ENCODE measurements at regions not wholly inside any gene's neighbourhood (a gene's known extent, or its start where the extent isn't known, plus 50 kb on each side); places are given as distances from the start of the nearest gene placed in this dataset.

DNA sequence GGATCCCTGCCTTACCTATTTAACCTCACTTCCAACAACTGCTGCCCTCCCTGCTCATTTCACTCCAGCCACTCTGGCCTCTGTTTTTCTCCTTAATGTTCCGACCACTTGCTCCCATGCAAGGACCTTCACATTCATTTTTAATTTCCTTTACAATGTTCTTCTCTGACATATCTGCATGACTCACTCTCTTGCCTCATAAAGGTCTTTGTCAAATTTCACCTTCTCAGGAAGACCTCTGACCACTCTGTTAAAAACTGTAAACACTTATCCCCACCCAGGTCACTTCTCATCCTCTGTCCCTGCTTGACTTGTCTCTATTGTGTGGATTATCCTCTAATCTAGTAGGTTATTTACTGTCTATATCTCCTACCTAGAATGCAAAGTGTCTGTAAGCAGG, 751.2 kb downstream of the BRINP1 start:
- no peaks in the 10 kb centered on the region for H3K4me1 Mint-ChIP-seq
- H3K27me3 Mint-ChIP-seq = no peaks in the 10 kb centered on the region
- H3K4me3 Mint-ChIP-seq = peak overlapping the region in 1 of 8 donors; percentile 39
- ChIA-PET POLR2A (ENCODE audit: partially characterized antibody) (no interaction called here), CTCF (ENCODE audit: partially characterized antibody) (no interaction called here)
- no peak overlapping the region for H3K4me3 ChIP-seq (ENCODE audit: low read length in 2 of 2)
- H3K27ac Mint-ChIP-seq = no peak overlapping the region
- intact Hi-C loops (cut with micrococcal nuclease) = no loop called here
- H3K4me1 ChIP-seq (ENCODE audit: insufficient read depth, low read length) = no peaks in the 10 kb centered on the region
- no peaks in the 10 kb centered on the region for H3K36me3 Mint-ChIP-seq
- H3K27ac ChIP-seq (ENCODE audit: low read depth, low read length) = no peak overlapping the region
- no peaks in the 10 kb centered on the region for H3K9me3 ChIP-seq (ENCODE audit: control insufficient read depth in 1 of 2, low read length in 2 of 2)
- H3K36me3 ChIP-seq (ENCODE audit: insufficient read depth, low read length) = no peaks in the 10 kb centered on the region
- no peak for DNase-seq
- H3K9me3 Mint-ChIP-seq = peaks cover 0 to 15% (median 7%) of the 10 kb centered on the region in 8 donors
- no peaks in the 10 kb centered on the region for H3K27me3 ChIP-seq (ENCODE audit: insufficient read depth, low read length)

DNA sequence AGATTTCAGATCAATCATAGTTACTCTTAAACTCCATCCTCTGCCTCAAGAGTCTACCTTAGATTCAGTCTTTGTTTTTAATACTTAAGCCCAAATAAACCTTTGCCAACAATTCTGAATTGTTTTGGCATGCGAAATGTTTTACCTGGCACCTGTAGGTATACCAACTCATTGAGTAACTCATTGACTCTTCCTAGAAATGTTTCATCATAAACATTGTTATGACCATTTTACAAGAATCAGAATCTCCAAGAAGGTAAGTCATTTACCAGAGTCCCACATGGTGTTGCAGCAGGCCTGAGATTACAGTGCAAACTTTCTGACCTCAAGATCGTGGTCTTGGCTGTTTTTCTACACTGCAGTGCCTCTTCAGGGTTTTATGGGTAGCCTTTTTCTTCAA, 750.4 kb downstream of the BRINP1 start:
- ChIA-PET POLR2A (ENCODE audit: partially characterized antibody) (no interaction called here), CTCF (ENCODE audit: partially characterized antibody) (no interaction called here)
- intact Hi-C loops (cut with micrococcal nuclease) = no loop called here
- Histone ChIP-seq H3K27me3 (ENCODE audit: insufficient read depth, low read length) (no peaks in the 10 kb centered on the region), H3K36me3 (ENCODE audit: insufficient read depth, low read length) (no peaks in the 10 kb centered on the region), H3K4me3 (ENCODE audit: low read length in 2 of 2) (no peak overlapping the region), H3K9me3 (ENCODE audit: control insufficient read depth in 1 of 2, low read length in 2 of 2) (no peaks in the 10 kb centered on the region), H3K4me1 (ENCODE audit: insufficient read depth, low read length) (no peaks in the 10 kb centered on the region), H3K27ac (ENCODE audit: low read depth, low read length) (no peak overlapping the region)
- Mint-ChIP-seq H3K27me3 (no peaks in the 10 kb centered on the region), H3K4me3 (no peak overlapping the region), H3K27ac (no peak overlapping the region), H3K36me3 (no peaks in the 10 kb centered on the region), H3K9me3 (peaks cover 0 to 15% (median 7%) of the 10 kb centered on the region in 8 donors), H3K4me1 (no peaks in the 10 kb centered on the region)
- no peak for DNase-seq

DNA sequence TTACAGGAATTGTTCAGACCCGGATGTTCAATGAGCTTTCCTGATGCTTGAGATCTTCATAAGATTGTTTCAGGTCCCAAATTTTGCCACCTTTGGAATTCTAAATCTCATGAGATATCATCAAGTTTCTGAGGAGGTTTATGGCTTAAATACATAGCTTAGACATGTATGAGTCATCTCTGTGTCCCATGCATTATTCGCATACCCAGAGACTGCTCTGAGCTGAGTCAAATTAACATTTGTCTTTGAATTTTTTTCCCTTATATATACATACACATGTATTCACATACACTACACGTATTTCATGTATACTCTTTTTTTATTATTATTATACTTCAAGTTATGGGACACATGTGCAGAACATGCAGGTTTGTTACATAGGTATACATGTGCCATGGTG, 744.6 kb downstream of the BRINP1 start:
- Histone ChIP-seq H3K27ac (ENCODE audit: low read depth, low read length) (no peak overlapping the region), H3K36me3 (ENCODE audit: insufficient read depth, low read length) (no peaks in the 10 kb centered on the region), H3K9me3 (ENCODE audit: control insufficient read depth in 1 of 2, low read length in 2 of 2) (no peaks in the 10 kb centered on the region), H3K27me3 (ENCODE audit: insufficient read depth, low read length) (no peaks in the 10 kb centered on the region), H3K4me3 (ENCODE audit: low read length in 2 of 2) (no peak overlapping the region), H3K4me1 (ENCODE audit: insufficient read depth, low read length) (no peaks in the 10 kb centered on the region)
- DNase-seq = no peak
- CTCF ChIA-PET (ENCODE audit: partially characterized antibody) = no interaction called here
- no peaks in the 10 kb centered on the region for H3K36me3 Mint-ChIP-seq
- H3K4me3 Mint-ChIP-seq = no peak overlapping the region
- no peak overlapping the region for H3K27ac Mint-ChIP-seq
- peaks cover 0 to 12% (median 5%) of the 10 kb centered on the region in 8 donors for H3K9me3 Mint-ChIP-seq
- H3K27me3 Mint-ChIP-seq = no peaks in the 10 kb centered on the region
- no peaks in the 10 kb centered on the region for H3K4me1 Mint-ChIP-seq
- intact Hi-C loops (cut with micrococcal nuclease) = no loop called here
- POLR2A ChIA-PET (ENCODE audit: partially characterized antibody) = no interaction called here

DNA sequence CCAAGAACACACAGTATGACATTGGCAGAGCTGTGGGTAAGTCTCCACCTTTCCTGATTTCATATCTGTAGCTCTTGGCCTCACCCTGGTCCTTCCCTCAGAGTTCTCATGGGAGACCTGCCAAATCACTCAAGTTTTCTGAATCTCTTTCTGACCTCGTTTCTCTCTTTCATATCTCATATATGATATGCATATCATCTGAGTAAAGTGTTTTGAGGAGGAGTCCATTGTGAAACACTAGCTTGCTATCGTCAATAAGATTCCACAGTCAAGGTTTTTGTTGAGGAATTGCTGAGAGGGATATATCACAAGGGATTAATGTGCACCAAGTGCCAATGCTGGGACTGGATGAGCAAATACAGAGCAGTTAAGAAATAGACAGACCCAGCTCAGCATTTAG, 739.2 kb downstream of the BRINP1 start:
- Mint-ChIP-seq H3K27me3 (no peaks in the 10 kb centered on the region), H3K9me3 (peaks cover 0 to 33% (median 15%) of the 10 kb centered on the region in 8 donors), H3K36me3 (no peaks in the 10 kb centered on the region), H3K27ac (no peak overlapping the region), H3K4me1 (no peaks in the 10 kb centered on the region), H3K4me3 (no peak overlapping the region)
- intact Hi-C loops (cut with micrococcal nuclease) = no loop called here
- Histone ChIP-seq H3K9me3 (ENCODE audit: control insufficient read depth in 1 of 2, low read length in 2 of 2) (no peaks in the 10 kb centered on the region), H3K27ac (ENCODE audit: low read depth, low read length) (no peak overlapping the region), H3K27me3 (ENCODE audit: insufficient read depth, low read length) (no peaks in the 10 kb centered on the region), H3K4me1 (ENCODE audit: insufficient read depth, low read length) (no peaks in the 10 kb centered on the region), H3K4me3 (ENCODE audit: low read length in 2 of 2) (no peak overlapping the region), H3K36me3 (ENCODE audit: insufficient read depth, low read length) (no peaks in the 10 kb centered on the region)
- ChIA-PET CTCF (ENCODE audit: partially characterized antibody) (no interaction called here), POLR2A (ENCODE audit: partially characterized antibody) (no interaction called here)
- DNase-seq = no peak

DNA sequence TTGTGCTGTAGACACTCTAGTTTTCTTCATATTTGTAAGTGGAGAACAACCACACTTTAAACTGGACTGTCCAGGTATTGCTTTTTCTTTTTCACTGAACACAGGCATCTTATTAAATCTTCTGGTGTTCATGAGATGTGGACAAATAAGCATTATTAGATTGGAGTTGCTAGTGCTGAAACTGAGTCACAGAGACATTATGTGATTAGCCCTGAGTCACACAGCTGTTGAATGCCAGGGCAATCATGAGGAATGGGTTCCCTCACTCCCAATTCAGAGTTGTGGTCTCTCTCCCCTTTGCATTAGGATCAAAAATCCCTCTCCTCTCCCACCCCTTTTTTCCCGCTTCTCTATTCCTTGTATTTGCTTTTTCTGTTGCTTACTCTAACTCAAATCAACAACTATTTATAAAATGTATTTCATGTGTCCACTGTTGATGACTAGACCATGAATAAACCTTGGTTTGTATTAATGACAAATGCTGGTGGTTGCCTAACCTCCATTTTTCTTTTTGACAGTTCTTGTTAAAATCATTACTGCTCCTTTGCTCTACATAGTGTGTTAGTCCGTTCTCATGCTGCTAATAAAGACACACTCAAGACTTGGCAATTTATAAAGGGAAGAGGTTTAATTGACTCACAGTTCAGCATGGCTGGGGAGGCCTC, 738.2 kb downstream of the BRINP1 start:
- POLR2A ChIA-PET (ENCODE audit: partially characterized antibody) = no interaction called here
- no peaks in the 10 kb centered on the region for H3K36me3 ChIP-seq (ENCODE audit: insufficient read depth, low read length)
- H3K27me3 ChIP-seq (ENCODE audit: insufficient read depth, low read length) = no peaks in the 10 kb centered on the region
- no peak for DNase-seq
- H3K4me1 Mint-ChIP-seq = no peaks in the 10 kb centered on the region
- CTCF ChIA-PET (ENCODE audit: partially characterized antibody) = no interaction called here
- no peak overlapping the region for H3K4me3 ChIP-seq (ENCODE audit: low read length in 2 of 2)
- no peaks in the 10 kb centered on the region for H3K27me3 Mint-ChIP-seq
- no peak overlapping the region for H3K4me3 Mint-ChIP-seq
- H3K9me3 Mint-ChIP-seq = peaks cover 0 to 36% (median 14%) of the 10 kb centered on the region in 8 donors
- H3K27ac ChIP-seq (ENCODE audit: low read depth, low read length) = no peak overlapping the region
- no peaks in the 10 kb centered on the region for H3K9me3 ChIP-seq (ENCODE audit: control insufficient read depth in 1 of 2, low read length in 2 of 2)
- no peak overlapping the region for H3K27ac Mint-ChIP-seq
- H3K36me3 Mint-ChIP-seq = no peaks in the 10 kb centered on the region
- intact Hi-C loops (cut with micrococcal nuclease) = no loop called here
- H3K4me1 ChIP-seq (ENCODE audit: insufficient read depth, low read length) = no peaks in the 10 kb centered on the region

DNA sequence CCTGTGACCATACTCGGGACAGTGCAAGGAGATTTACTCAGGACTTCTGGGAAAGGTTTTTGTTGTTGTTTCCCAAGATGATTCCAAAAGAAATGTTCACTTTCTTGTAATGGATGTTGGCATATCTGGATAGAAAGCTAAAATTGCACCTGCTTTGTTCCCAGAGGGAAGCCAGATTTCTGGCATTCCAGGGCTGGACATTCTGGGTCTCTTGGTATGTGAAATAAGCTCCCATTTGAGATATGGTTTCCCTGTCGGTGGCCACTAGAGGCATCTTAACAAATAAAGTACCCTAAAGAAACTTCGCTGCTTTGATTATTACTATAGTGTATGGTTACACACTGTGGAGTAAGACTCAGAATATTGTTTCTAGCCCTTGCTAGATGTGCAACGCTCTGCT, 737.3 kb downstream of the BRINP1 start:
- peaks cover 0 to 36% (median 13%) of the 10 kb centered on the region in 8 donors for H3K9me3 Mint-ChIP-seq
- no peak overlapping the region for H3K4me3 Mint-ChIP-seq
- H3K36me3 Mint-ChIP-seq = no peaks in the 10 kb centered on the region
- Histone ChIP-seq H3K36me3 (ENCODE audit: insufficient read depth, low read length) (no peaks in the 10 kb centered on the region), H3K27me3 (ENCODE audit: insufficient read depth, low read length) (no peaks in the 10 kb centered on the region), H3K27ac (ENCODE audit: low read depth, low read length) (no peak overlapping the region), H3K4me1 (ENCODE audit: insufficient read depth, low read length) (no peaks in the 10 kb centered on the region), H3K9me3 (ENCODE audit: control insufficient read depth in 1 of 2, low read length in 2 of 2) (no peaks in the 10 kb centered on the region), H3K4me3 (ENCODE audit: low read length in 2 of 2) (no peak overlapping the region)
- ChIA-PET POLR2A (ENCODE audit: partially characterized antibody) (no interaction called here), CTCF (ENCODE audit: partially characterized antibody) (no interaction called here)
- H3K27me3 Mint-ChIP-seq = no peaks in the 10 kb centered on the region
- intact Hi-C loops (cut with micrococcal nuclease) = no loop called here
- no peak for DNase-seq
- no peak overlapping the region for H3K27ac Mint-ChIP-seq
- no peaks in the 10 kb centered on the region for H3K4me1 Mint-ChIP-seq

DNA sequence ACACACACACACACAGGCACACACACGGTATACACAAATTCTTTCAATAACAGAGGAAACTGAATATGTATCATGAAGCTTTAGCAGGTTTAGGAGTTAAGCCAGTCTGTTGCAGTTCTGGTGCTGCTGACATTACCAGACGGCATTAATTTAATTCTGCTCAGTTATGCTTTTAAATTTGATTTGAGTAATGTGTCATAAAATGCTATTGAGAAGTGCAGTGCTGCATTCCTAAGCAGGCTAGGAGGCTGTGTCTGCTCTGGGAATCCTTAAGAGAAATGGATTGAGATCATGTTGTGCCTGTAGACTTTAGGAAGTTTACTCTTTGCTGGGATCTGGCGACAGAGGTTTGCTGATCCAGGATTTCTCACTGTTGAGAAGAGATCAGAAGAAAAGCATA, 733.8 kb downstream of the BRINP1 start:
- POLR2A ChIA-PET (ENCODE audit: partially characterized antibody) = no interaction called here
- Mint-ChIP-seq H3K9me3 (peaks cover 0 to 39% (median 19%) of the 10 kb centered on the region in 8 donors), H3K27me3 (no peaks in the 10 kb centered on the region), H3K36me3 (no peaks in the 10 kb centered on the region), H3K4me1 (no peaks in the 10 kb centered on the region), H3K4me3 (no peak overlapping the region), H3K27ac (no peak overlapping the region)
- Histone ChIP-seq H3K27me3 (ENCODE audit: insufficient read depth, low read length) (no peaks in the 10 kb centered on the region), H3K36me3 (ENCODE audit: insufficient read depth, low read length) (no peaks in the 10 kb centered on the region), H3K4me3 (ENCODE audit: low read length in 2 of 2) (no peak overlapping the region), H3K27ac (ENCODE audit: low read depth, low read length) (no peak overlapping the region), H3K9me3 (ENCODE audit: control insufficient read depth in 1 of 2, low read length in 2 of 2) (no peaks in the 10 kb centered on the region), H3K4me1 (ENCODE audit: insufficient read depth, low read length) (no peaks in the 10 kb centered on the region)
- intact Hi-C loops (cut with micrococcal nuclease) = no loop called here
- CTCF ChIA-PET (ENCODE audit: partially characterized antibody) = no interaction called here
- DNase-seq = no peak

DNA sequence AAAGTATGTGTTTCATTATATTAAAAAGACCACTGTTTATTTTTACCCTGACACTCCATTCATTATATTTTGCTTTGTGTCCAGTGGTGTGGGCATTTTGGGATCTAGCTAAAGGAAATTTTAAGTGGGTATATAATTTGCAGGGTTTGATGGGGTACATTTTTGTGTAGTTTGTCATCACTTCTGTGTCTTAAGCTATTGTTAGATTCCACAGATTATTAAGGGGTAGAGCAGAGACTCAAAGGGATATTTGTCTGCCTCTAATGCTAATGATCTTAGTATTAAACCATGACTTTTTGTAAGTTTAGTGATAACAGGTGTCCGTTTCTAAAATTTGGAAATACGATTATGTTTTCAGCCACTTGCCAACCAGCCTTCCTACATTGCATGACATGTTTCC, 731.6 kb downstream of the BRINP1 start:
- Mint-ChIP-seq H3K27ac (no peak overlapping the region), H3K4me3 (no peak overlapping the region), H3K9me3 (peaks cover 5 to 39% (median 24%) of the 10 kb centered on the region in 8 donors), H3K27me3 (no peaks in the 10 kb centered on the region), H3K36me3 (no peaks in the 10 kb centered on the region), H3K4me1 (no peaks in the 10 kb centered on the region)
- Histone ChIP-seq H3K9me3 (ENCODE audit: control insufficient read depth in 1 of 2, low read length in 2 of 2) (no peaks in the 10 kb centered on the region), H3K4me3 (ENCODE audit: low read length in 2 of 2) (no peak overlapping the region), H3K27me3 (ENCODE audit: insufficient read depth, low read length) (no peaks in the 10 kb centered on the region), H3K4me1 (ENCODE audit: insufficient read depth, low read length) (no peaks in the 10 kb centered on the region), H3K27ac (ENCODE audit: low read depth, low read length) (no peak overlapping the region), H3K36me3 (ENCODE audit: insufficient read depth, low read length) (no peaks in the 10 kb centered on the region)
- ChIA-PET POLR2A (ENCODE audit: partially characterized antibody) (no interaction called here), CTCF (ENCODE audit: partially characterized antibody) (no interaction called here)
- no peak for DNase-seq
- intact Hi-C loops (cut with micrococcal nuclease) = no loop called here

All from CD4-positive, alpha-beta memory T cell (primary cell).